Neural crest cell (in vitro differentiated cells): ENCODE measurements at regions not wholly inside any gene's neighbourhood (a gene's known extent, or its start where the extent isn't known, plus 50 kb on each side); places are given as distances from the start of the nearest gene placed in this dataset.
"Not testable (repeated sequence)": the region's sequence is repeated elsewhere in the genome, so short reads cannot be mapped to it uniquely, and the experiment has no call there.

ENCODE experiments used
- DNase-seq: peaks from one replicate; pipeline ENCODE4 v3.0.0; 2021; ENCODE audit warnings: low read depth, mixed read lengths, low spot score
- H3K27ac Mint-ChIP-seq: one replicate; pipeline ENCODE4 v1.8.0; 2021; ENCODE audit warnings: mild to moderate bottlenecking, mixed read lengths; ENCODE audit not compliant: unreplicated experiment
- H3K27me3 Mint-ChIP-seq: 2 replicates; pipeline ENCODE4 v1.8.0; 2021; ENCODE audit warnings: low read depth, mild to moderate bottlenecking, mixed read lengths
- H3K36me3 Mint-ChIP-seq: 2 replicates; pipeline ENCODE4 v1.8.0; 2021; ENCODE audit warnings: low read depth, mild to moderate bottlenecking, mixed read lengths
- H3K4me1 Mint-ChIP-seq: 2 replicates; pipeline ENCODE4 v1.8.0; 2021; ENCODE audit warnings: mixed read lengths
- H3K4me3 Mint-ChIP-seq: one replicate; pipeline ENCODE4 v1.8.0; 2021; ENCODE audit warnings: mild to moderate bottlenecking, mixed read lengths
- H3K9me3 Mint-ChIP-seq: 2 replicates; pipeline ENCODE4 v1.8.0; 2021; ENCODE audit warnings: mixed read lengths
- TF ChIP-seq, protein P1 (sequence below): fragments of 200-600 bp; sonication (generic); conservative IDR thresholded peaks from 2 replicates; pipeline ENCODE4 v1.5.0; 2021; ENCODE audit warnings: antibody characterized with exemption, mild to moderate bottlenecking

- TF ChIP-seq, protein P1, sequence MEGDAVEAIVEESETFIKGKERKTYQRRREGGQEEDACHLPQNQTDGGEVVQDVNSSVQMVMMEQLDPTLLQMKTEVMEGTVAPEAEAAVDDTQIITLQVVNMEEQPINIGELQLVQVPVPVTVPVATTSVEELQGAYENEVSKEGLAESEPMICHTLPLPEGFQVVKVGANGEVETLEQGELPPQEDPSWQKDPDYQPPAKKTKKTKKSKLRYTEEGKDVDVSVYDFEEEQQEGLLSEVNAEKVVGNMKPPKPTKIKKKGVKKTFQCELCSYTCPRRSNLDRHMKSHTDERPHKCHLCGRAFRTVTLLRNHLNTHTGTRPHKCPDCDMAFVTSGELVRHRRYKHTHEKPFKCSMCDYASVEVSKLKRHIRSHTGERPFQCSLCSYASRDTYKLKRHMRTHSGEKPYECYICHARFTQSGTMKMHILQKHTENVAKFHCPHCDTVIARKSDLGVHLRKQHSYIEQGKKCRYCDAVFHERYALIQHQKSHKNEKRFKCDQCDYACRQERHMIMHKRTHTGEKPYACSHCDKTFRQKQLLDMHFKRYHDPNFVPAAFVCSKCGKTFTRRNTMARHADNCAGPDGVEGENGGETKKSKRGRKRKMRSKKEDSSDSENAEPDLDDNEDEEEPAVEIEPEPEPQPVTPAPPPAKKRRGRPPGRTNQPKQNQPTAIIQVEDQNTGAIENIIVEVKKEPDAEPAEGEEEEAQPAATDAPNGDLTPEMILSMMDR, result no peak
- Mint-ChIP-seq H3K27ac (no peak overlapping the region), H3K36me3 (no peaks in the 10 kb centered on the region), H3K9me3 (peaks cover 4% of the 10 kb centered on the region), H3K4me3 (no peak overlapping the region), H3K4me1 (peaks cover 10% of the 10 kb centered on the region), H3K27me3 (no peaks in the 10 kb centered on the region)
- no peak for DNase-seq
Measured at GRCh38 chr6:145277358-145278086, 457.8 kb downstream of the EPM2A start.

- Mint-ChIP-seq H3K27ac (no peak overlapping the region), H3K4me3 (no peak overlapping the region), H3K27me3 (no peaks in the 10 kb centered on the region), H3K9me3 (peaks cover 4% of the 10 kb centered on the region), H3K36me3 (no peaks in the 10 kb centered on the region), H3K4me1 (peaks cover 11% of the 10 kb centered on the region)
- TF ChIP-seq, protein P1, result no peak
- no peak for DNase-seq
Measured at GRCh38 chr6:145278163-145278807, 457.0 kb downstream of the EPM2A start.

GRCh38 chr6:145279551-145279950, 455.8 kb downstream of the EPM2A start:
- peaks cover 11% of the 10 kb centered on the region for H3K4me1 Mint-ChIP-seq
- no peaks in the 10 kb centered on the region for H3K36me3 Mint-ChIP-seq
- H3K4me3 Mint-ChIP-seq, result no peak overlapping the region
- DNase-seq, result no peak
- H3K9me3 Mint-ChIP-seq, result peaks cover 4% of the 10 kb centered on the region
- no peak overlapping the region for H3K27ac Mint-ChIP-seq
- TF ChIP-seq, protein P1, result no peak
- no peaks in the 10 kb centered on the region for H3K27me3 Mint-ChIP-seq

- no peak for DNase-seq
- no peak overlapping the region for H3K27ac Mint-ChIP-seq
- H3K36me3 Mint-ChIP-seq, result no peaks in the 10 kb centered on the region
- TF ChIP-seq, protein P1, result no peak
- peaks cover 11% of the 10 kb centered on the region for H3K4me1 Mint-ChIP-seq
- H3K4me3 Mint-ChIP-seq, result no peak overlapping the region
- H3K27me3 Mint-ChIP-seq, result no peaks in the 10 kb centered on the region
- peaks cover 4% of the 10 kb centered on the region for H3K9me3 Mint-ChIP-seq
Measured at GRCh38 chr6:145279993-145280392, 455.3 kb downstream of the EPM2A start.

- not testable (repeated sequence) for H3K9me3 Mint-ChIP-seq, H3K4me1 Mint-ChIP-seq, DNase-seq, H3K4me3 Mint-ChIP-seq, H3K27ac Mint-ChIP-seq, H3K36me3 Mint-ChIP-seq, H3K27me3 Mint-ChIP-seq
Measured at GRCh38 chr6:145283209-145283608, 452.1 kb downstream of the EPM2A start.

DNA sequence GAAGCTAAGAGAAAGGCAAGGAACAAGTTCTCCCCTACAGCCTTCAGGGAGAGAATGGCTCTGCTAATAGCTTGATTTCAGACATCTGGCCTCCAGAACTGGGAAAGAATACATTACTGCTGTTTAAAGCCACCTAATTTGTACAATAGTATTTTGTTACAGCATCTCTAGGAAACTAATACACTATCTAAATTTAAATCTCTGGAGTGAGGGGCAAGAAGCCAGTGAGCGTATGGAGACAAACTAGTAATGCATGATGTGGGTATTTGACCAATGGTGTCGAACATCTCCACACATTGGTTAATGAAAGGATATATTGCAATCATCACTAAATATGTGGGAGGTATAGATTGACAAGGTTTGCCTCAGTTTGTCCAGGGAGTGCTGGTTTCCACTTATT, 451.5 kb downstream of the EPM2A start:
- DNase-seq, result no peak
- no peaks in the 10 kb centered on the region for H3K27me3 Mint-ChIP-seq
- H3K9me3 Mint-ChIP-seq, result peaks cover 4% of the 10 kb centered on the region
- H3K27ac Mint-ChIP-seq, result no peak overlapping the region
- TF ChIP-seq, protein P1, result no peak
- peaks cover 4% of the 10 kb centered on the region for H3K4me1 Mint-ChIP-seq
- H3K4me3 Mint-ChIP-seq, result no peak overlapping the region
- H3K36me3 Mint-ChIP-seq, result no peaks in the 10 kb centered on the region
